AG04449 (cell line): ENCODE measurements at regions not wholly inside any gene's neighbourhood (a gene's known extent, or its start where the extent isn't known, plus 50 kb on each side); places are given as distances from the start of the nearest gene placed in this dataset.
"Not testable (repeated sequence)": the region's sequence is repeated elsewhere in the genome, so short reads cannot be mapped to it uniquely, and the experiment has no call there.

Experiments
- CTCF ChIA-PET: fragments of 350-600 bp; formaldehyde crosslinking; extraction: SDS; loops from one replicate; lab custom pipeline; 2021; ENCODE audit warnings: antibody characterized with exemption; lab: Yijun Ruan, JAX
- POLR2A ChIA-PET: fragments of 400-600, 350-600 bp; formaldehyde crosslinking; extraction: SDS; loops from one replicate; lab custom pipeline; 2020; ENCODE audit warnings: antibody characterized with exemption, inconsistent platforms; lab: Yijun Ruan, JAX
- DNase-seq: peaks from one replicate; pipeline ENCODE4 v3.0.0-alpha.2; 2010; ENCODE audit warnings: low read depth, low spot score
- H3K4me3 ChIP-seq: 2 replicates; pipeline ENCODE4 v1.5.1; 2011; ENCODE audit warnings: low read depth, mild to moderate bottlenecking, control low read depth, low read length
- TF ChIP-seq, protein P1 (sequence below): IDR thresholded peaks from one replicate; pipeline ENCODE4 v1.5.1; 2011; ENCODE audit warnings: mild to moderate bottlenecking, moderate library complexity, low read length, control low read depth, inconsistent platforms; ENCODE audit not compliant: insufficient read depth; ENCODE audit errors: missing control alignments

DNA sequence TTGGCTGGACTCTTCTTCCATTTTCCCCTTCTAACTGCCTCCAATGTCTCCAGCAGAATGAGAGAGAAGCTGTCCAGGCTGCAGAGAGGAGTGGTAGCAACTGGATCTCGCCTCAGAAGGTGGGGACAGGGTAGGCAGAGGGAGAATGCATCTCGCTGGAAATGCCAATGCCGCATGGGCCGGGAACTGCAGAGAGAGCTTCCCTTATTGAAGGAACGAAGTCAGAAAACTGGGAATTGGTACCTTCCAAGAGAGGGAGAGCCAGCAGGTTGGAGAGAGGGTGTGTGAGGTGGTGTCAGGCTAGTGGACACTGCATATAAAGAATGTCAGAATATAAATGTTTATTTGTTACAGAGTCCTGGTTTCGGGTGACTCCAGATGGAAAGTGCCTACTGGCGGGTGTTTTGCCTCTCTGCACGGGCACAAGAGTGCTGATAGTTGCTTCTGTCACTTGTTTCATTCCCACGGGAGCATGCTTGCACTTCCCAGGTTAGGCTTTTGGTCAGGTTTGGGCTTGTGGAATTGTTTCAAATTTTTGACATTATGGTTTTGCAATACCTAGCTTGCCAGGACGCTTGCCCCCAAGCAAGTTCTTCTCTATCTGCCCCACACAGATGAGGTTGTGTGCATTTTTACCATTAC, 156.8 kb upstream of the STS start:
- H3K4me3 ChIP-seq = no peak overlapping the region
- CTCF ChIA-PET = no interaction called here
- no peak for DNase-seq
- POLR2A ChIA-PET = no interaction called here
- TF ChIP-seq, protein P1, sequence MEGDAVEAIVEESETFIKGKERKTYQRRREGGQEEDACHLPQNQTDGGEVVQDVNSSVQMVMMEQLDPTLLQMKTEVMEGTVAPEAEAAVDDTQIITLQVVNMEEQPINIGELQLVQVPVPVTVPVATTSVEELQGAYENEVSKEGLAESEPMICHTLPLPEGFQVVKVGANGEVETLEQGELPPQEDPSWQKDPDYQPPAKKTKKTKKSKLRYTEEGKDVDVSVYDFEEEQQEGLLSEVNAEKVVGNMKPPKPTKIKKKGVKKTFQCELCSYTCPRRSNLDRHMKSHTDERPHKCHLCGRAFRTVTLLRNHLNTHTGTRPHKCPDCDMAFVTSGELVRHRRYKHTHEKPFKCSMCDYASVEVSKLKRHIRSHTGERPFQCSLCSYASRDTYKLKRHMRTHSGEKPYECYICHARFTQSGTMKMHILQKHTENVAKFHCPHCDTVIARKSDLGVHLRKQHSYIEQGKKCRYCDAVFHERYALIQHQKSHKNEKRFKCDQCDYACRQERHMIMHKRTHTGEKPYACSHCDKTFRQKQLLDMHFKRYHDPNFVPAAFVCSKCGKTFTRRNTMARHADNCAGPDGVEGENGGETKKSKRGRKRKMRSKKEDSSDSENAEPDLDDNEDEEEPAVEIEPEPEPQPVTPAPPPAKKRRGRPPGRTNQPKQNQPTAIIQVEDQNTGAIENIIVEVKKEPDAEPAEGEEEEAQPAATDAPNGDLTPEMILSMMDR = no peak

DNA sequence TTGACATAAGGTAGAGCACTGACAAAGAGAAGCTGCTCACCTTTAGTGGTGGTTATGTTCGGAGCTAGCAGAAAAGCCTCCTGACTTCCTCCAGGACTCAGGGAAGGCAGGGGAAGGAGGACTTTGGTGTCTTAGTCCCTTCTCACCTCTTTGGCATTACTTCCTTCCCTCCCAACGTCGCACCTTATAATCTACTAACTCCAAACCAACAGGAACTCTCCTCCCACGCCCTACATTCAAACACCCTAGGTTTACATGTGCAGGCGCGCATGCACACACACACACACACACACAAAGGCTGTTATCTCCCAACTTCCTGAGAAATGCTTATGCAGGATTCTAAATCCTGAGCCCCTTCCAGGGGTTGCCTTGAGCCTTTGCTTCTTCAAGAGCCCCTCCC, 157.7 kb upstream of the STS start:
- POLR2A ChIA-PET = no interaction called here
- no peak overlapping the region for H3K4me3 ChIP-seq
- DNase-seq = no peak
- TF ChIP-seq, protein P1 = no peak
- CTCF ChIA-PET = no interaction called here

DNA sequence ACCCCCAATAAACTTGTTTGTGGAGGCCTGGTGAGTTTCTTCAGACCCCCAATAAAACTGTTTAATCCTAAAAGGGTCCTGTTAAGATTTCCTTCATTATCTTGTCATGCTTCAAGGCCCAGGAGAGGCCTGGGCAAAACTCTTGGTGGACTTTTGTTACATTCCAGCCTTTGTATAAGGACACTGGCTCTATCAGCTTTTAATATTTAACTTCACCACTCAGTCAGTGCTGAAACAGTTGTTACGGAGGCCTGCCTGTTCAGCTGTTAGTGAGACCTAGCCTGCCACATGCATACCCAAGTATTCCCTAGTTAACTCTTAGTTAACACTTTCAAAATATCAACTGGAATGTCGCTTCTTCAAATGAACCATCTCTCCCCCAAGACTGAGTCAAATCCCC, 158.8 kb upstream of the STS start:
- DNase-seq, POLR2A ChIA-PET, H3K4me3 ChIP-seq, CTCF ChIA-PET: not testable (repeated sequence)

DNA sequence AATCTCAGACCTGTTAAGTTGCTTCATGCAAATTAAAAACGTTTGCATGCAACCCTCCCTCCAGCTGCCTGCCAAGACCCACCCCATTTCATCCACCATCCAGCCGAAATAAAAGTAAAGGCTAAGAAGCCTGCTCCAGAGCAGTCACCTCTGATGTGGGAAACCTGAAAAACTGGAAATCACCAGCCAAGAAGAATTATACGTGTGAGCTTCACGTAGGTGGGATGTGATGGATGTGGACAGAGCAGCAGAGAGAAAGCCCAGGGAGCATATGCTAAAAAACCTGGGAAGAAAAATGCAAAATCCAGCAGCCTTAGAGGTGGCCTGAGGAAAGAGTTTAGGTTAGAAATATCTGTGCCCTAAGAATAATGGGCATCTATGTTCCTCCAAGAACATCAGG, 160.6 kb upstream of the STS start:
- no peak for DNase-seq
- CTCF ChIA-PET = no interaction called here
- POLR2A ChIA-PET = no interaction called here
- H3K4me3 ChIP-seq = no peak overlapping the region
- TF ChIP-seq, protein P1 = no peak

DNA sequence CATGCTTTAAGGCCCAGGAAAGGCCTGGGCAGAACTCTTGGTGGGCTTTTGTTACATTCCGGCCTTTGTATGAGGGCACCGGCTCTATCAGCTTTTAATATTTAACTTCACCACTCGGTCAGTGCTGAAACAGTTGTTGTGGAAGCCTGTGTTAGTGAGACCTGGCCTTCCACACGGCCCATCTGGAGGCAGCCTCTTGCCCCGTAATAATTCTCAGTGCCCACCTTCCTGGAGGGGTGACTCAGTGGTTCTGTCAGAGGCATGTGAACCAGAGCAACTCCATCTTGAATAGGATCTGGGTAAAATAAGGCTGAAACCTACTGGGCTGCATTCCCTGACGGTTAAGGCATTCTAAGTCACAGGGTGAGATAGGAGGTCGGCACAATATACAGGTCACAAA, 162.0 kb upstream of the STS start:
- DNase-seq = no peak
- CTCF ChIA-PET = no interaction called here
- POLR2A ChIA-PET = no interaction called here
- TF ChIP-seq, protein P1 = no peak
- no peak overlapping the region for H3K4me3 ChIP-seq

DNA sequence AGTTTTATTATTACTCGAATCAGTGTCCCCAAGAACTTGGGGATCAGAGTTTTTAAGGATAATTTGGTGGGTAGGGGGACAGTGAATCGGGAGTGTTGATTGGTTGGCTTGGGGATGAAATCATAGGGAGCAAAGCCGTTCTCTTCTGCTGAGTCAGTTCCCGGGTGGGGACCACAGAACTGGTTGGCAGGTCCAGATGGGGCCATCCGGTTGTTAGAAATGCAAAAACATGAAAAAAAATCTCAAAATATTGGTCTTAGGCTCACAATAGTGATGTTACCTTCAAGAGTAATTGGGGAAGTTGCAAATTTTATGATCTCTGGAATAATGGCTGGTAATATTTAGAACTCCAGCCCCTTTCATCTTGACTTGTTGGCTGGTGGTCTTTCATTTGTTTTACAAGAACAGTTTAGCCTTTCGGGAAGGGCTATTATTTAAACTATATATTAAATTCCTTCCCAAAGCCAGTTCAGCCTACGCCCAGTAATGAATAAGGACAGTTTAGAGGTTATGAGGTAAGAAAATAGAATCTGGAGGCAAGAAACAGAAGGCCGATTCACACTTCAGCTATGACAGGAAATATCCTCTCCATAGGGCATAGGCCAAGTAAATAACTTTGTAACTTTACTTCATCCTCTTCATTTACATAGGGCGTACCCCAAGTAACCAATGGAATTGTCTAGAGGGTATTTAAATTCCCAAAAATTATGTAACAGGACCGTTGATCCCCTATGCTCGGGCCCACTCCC, 164.1 kb upstream of the STS start:
- TF ChIP-seq, protein P1 = no peak
- no peak for DNase-seq
- ChIA-PET POLR2A (no interaction called here), CTCF (no interaction called here)
- H3K4me3 ChIP-seq = no peak overlapping the region
